ENCODE measurements at regions not wholly inside any gene's neighbourhood (a gene's known extent, or its start where the extent isn't known, plus 50 kb on each side); places are given as distances from the start of the nearest gene placed in this dataset.

DNA sequence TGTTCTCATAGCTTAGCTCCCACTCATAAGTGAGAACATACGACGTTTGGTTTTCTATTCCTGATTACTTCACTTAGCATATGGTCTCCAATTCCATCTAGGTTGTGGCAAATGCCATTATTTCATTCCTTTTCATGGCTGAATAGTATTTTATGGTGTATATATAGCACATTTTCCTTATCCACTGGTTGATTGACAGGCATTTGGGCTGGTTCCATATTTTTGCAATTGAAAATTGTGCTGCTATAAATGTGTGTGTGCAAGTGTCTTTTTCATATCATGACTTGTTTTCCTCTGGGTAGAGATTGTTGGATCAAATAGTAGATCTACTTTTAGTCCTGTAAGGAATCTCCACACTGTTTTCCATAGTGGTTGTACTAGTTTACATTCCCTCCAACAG lies 133.0 kb upstream of the TAB2 start:
- no peak for DNase-seq (ENCODE audit: low read depth)

- no peak for DNase-seq (ENCODE audit: low read depth)
These were observed 131.6 kb upstream of the TAB2 start for GRCh38 chr6:149185799-149186357.

DNA sequence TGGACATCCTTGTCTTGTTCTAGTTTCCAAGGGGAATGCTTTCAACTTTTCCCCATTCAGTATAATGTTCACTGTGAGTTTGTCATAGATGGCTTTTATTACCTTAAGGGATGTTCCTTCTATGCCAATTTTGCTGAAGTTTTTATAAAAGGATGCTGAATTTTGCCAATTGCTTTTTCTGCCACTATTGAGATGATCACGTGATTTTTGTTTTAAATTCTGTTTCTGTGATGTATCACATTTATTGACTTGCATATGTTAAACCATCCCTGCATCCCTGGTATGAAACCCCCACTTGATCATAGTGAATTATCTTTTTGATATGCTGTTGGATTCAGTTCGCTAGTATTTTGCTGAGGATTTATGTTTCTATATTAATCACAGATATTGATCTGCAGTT lies 130.6 kb upstream of the TAB2 start:
- no peak for DNase-seq (ENCODE audit: low read depth)

DNA sequence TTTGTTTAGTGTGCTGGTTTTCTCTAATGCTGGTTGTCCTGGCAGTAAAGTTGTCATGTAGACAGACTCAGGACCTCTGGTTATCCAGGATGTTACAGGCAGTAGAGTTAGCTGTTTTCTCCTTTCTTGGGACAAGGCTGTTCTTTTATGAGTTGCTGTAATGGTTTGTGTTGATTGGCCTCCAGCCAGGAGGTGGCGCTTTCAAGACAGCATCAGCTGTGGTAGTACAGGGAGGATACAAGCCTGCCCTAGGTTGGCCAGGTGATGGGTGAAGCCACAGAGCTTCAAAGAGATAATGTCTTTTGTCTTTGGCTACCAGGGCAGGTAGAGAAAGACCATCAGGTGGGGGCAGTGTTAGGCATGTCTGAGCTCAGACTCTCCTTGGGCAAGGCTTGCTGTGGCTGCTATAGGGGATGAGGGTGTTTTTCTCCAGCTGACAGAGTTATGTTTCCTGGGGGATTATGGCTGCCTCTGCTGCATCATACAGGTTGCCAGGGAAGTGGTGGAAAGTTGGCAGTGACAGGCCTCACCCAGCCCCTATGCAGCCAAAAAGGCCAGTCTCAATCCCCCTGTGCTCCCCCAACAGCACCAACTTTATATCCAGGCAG lies 127.2 kb upstream of the TAB2 start:
- no peak for DNase-seq (ENCODE audit: low read depth)

GRCh38 chr6:149194820-149195558 lies 122.5 kb upstream of the TAB2 start:
- DNase-seq (ENCODE audit: low read depth): no peak

GRCh38 chr6:149196091-149196490 lies 121.4 kb upstream of the TAB2 start:
- no peak for DNase-seq (ENCODE audit: low read depth)

- DNase-seq (ENCODE audit: low read depth): no peak
These were observed 120.0 kb upstream of the TAB2 start for GRCh38 chr6:149197482-149197881.

DNA sequence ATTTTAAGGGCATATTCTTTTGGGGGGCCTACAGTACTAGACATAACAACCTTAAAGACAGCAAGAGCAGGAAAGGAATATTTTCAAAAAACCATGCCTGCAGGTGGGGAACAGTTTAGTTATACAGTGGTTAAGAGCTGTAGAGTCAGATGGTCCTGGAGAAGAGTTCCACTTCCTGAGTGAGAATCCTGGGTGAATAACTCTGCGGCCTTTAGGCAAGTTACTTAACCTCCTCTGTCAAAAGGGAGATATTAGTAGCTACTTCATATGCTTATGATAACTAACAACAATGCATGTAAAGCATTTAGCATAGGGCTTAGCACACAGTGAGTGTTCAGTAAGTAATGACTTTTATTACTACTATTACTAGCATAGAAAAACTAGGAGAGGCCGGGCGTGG lies 119.2 kb upstream of the TAB2 start:
- DNase-seq (ENCODE audit: low read depth): no peak

DNA sequence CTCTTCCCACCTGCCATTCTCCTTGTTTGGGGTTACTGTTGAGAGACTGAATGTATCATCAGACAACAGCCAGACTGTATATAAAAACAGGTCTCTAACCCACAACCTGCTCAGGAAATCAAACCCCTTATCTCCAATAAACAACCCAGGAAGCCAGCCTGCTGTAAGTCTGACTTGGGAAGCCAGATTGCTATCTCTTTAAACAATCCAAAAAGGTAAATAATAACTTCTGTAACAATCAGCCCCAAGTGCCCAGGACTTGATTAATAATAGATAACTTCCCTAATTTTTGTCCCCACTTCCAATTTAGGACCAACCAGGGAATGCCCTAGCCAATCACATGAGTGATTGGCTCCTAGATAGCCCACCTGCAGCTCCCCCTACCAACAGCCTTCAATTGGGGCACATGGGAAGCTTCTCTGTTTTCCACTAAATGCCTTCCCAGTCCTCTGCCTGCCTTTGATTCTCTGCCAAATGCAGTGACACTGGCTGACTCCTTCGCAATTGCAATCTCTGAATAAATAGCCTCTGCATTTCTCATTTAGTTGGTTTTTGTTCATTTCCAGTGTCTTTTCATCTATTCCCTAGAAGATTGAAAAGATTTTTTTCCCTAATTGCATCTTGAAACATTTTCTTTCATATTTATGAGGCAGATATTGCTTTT lies 117.1 kb upstream of the TAB2 start:
- DNase-seq (ENCODE audit: low read depth): no peak

- no peak for DNase-seq (ENCODE audit: low read depth)
These were observed 116.3 kb upstream of the TAB2 start for GRCh38 chr6:149201068-149201655.

DNA sequence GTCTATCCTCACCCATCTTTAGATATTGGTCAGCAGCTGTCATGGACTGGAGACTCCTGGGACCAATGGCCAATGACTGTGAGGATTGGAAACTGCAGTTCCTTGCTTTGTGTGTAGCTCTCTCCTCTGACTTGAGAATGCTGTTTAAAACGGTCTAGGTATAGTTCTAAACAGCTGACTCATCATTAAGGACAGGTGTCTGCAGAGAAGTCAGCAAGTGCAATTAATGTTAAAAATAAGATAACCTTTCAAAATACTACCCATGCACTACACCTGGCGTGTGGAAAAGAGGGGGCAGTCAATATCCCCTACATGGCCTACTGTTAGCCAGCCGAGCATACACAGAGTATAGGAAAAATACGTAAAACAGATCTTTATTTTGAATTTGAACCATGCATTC lies 115.4 kb upstream of the TAB2 start:
- DNase-seq (ENCODE audit: low read depth): no peak

GRCh38 chr6:149202952-149203351 lies 114.6 kb upstream of the TAB2 start:
- DNase-seq (ENCODE audit: low read depth): no peak

GRCh38 chr6:149203509-149203908 lies 114.0 kb upstream of the TAB2 start:
- DNase-seq (ENCODE audit: low read depth): no peak

DNA sequence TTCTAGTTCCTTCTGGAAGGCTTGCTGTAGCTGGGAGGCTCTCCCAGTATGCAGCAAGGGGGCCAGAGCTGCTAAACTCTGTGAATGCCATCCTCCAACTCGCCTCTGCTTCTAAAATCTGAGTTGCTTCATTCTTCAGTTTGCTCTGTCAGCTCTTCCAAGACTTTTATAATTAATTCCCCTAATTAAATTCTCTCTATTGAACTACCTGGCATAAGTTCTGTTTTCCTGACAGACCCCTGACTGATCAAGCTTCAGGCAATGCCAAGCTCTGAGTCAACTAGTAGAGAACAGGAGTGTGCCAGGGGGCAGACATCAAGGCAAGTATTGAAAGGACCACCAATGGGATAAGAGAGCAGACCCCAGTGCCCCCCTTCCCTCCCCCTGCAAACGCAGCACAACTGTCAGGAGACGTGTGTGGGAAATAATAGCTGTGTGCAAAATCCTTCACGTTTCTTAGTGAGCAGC lies 109.3 kb upstream of the TAB2 start:
- no peak for DNase-seq (ENCODE audit: low read depth)

DNA sequence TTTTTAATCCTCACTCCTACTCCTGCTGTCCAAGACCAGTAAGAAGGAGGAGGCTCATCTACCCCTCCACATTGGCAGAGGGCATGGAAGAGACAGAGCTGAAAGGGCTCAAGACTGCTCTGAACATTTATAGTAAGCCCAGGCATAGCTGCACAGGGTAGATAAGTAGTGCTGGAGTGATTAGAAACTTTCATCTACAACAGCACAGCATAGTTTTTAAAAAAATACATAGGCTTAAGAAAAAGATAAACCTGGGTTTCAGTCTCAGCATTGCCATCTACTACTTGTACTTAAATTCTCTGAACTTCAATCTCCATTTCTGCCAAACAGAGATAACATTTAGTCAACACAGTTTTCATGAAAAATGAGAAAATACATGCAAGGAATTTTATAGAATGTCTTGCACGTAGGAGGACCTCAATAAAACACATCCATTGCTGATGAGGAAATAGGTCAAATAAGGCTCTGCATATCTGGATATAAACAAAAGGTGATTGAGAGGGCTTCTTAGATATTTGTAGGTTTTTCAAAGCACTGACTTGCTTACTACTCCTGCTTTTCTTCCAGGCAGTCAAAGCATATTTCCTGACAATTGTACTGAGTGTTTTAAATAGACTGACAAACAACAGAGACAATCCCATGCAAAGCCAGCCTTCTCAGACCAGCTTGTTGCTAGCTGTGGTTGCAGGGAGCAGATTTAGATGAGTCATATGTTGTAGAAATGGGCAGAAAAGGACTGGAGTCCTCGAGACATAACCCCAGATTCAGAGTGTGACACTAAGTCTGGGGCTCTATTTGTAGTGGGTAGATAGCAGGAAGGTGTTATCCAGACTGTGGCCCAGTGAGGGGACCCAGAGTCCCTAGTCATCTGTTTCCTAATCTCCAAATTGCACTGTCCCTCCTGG lies 107.4 kb upstream of the TAB2 start:
- no peak for DNase-seq (ENCODE audit: low read depth)

DNA sequence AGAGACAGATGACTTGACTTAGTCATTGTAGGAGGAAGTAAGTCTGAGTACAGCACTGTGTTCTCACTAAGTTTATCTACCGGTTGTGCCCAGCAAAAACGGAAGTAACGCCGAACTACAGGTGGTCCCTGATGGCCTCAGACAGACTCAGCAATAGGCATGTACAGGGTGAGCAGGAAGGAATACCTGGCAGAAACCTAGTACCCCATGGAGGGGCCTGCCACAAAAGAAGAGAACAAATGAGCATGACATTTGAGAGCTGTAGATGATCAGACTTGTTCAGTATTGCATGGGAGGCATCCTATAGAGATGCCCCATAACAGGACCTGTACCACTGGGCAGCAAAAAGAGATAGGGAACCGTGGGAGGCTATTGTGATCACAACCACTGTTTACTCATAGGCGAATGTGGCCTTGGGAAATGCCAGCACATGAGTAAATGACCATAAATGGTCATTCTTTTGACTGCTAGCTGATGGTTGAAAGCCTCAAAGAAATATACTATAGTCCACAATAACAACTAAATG lies 106.4 kb upstream of the TAB2 start:
- no peak for DNase-seq (ENCODE audit: low read depth)

GRCh38 chr6:149212206-149212605 lies 105.3 kb upstream of the TAB2 start:
- no peak for DNase-seq (ENCODE audit: low read depth)

- no peak for DNase-seq (ENCODE audit: low read depth)
These were observed 104.4 kb upstream of the TAB2 start for GRCh38 chr6:149212892-149213801.

GRCh38 chr6:149213829-149214228 lies 103.7 kb upstream of the TAB2 start:
- no peak for DNase-seq (ENCODE audit: low read depth)

DNA sequence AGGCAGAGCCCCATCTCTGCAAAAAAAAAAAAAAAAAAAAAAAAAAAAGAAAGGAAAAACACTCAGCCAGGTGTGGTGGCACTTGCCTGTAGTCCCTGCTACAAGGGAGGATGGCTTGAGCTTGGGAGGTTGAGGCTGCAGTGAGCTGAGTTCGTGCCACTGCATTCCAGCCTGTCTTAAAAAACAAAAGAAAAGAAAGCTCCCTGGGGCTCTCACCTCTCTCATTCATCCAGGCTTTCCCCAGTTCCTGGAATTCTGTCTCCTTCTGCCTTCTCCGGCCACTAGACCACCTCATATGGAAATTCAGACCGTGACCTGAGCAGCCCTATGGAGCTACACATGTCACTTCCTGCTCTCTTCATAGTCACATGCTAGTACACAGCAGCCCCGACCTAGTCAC lies 101.1 kb upstream of the TAB2 start:
- no peak for DNase-seq (ENCODE audit: low read depth)
